Ectodermal cell (in vitro differentiated cells): ENCODE measurements at regions not wholly inside any gene's neighbourhood (a gene's known extent, or its start where the extent isn't known, plus 50 kb on each side); places are given as distances from the start of the nearest gene placed in this dataset.

Experiments used
- H3K27ac ChIP-seq: 2 replicates; pipeline ENCODE4 v1.7.0; 2013; ENCODE audit warnings: mild to moderate bottlenecking, low read depth, low read length; ENCODE audit not compliant: insufficient read depth, poor library complexity, severe bottlenecking
- H3K27me3 ChIP-seq: 2 replicates; pipeline ENCODE4 v1.7.0; 2013; ENCODE audit warnings: mild to moderate bottlenecking, low read length; ENCODE audit not compliant: insufficient read depth, control insufficient read depth, poor library complexity, severe bottlenecking
- H3K36me3 ChIP-seq: one replicate; pipeline ENCODE4 v1.7.0; 2013; ENCODE audit warnings: low read length; ENCODE audit not compliant: control insufficient read depth, insufficient read depth
- H3K4me1 ChIP-seq: one replicate; pipeline ENCODE4 v1.7.0; 2013; ENCODE audit warnings: low read length; ENCODE audit not compliant: control insufficient read depth, insufficient read depth
- H3K4me3 ChIP-seq: 2 replicates; pipeline ENCODE4 v1.7.0; 2013; ENCODE audit warnings: low read depth, low read length, control low read depth; ENCODE audit not compliant: insufficient read depth
- H3K9me3 ChIP-seq: 2 replicates; pipeline ENCODE4 v1.7.0; 2013; ENCODE audit warnings: mild to moderate bottlenecking, low read length, moderate library complexity; ENCODE audit not compliant: control insufficient read depth
- whole genome bisulfite sequencing, 2 experiments: methylation state at CpG; one replicate each; pipeline ENCODE4 v1.1.7; 2013; ENCODE audit warnings: missing lambda C conversion rate in 2 of 2; 5-methylcytosine and 5-hydroxymethylcytosine counted together

DNA sequence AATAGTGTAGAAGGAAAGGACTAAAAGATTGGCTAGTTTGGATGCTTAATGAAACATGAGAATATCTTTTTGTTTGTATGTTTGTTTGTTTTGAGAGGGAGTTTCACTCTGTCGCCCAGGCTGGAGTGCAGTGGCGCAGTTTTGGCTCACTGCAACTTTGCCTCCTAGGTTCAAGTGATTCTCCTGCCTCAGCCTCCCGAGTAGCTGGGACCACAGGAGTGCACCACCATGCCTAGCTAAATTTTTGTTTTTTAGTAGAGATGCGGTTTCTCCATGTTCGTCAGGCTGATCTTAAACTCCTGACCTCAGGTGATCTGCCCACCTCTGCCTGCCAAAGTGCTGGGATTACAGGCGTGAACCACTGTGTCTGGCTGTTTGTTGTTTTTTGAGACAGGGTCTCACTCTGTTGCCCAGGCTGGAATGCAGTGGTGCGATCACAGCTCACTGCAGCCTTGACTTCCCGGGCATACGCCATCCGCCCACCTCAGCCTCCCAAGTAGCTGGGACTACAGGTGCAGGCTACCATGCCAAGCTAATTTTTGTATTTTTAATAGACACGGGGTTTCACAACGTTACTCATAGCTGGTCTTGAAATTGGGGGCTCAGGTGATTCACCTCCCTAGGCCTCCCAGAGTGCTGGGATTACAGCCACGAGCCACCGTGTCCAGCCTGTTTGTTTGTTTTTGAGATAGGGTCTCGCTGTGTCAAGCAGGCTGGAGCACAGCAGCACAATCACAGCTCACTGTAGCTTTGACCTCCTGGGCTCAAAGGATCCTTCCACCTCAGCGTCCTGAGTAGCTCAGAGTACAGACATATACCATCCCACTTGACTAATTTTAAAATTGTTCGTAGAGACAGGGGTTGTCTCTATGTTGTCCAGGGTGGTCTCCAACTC, 209.2 kb downstream of the MYCN start:
- Histone ChIP-seq H3K9me3 (no peaks in the 10 kb centered on the region), H3K27me3 (no peaks in the 10 kb centered on the region), H3K4me1 (no peaks in the 10 kb centered on the region), H3K36me3 (no peaks in the 10 kb centered on the region), H3K4me3 (no peak overlapping the region), H3K27ac (no peak overlapping the region)
- WGBS, 2 experiments = 91 to 94% methylated on average over 17 of the region's 17 CpGs

DNA sequence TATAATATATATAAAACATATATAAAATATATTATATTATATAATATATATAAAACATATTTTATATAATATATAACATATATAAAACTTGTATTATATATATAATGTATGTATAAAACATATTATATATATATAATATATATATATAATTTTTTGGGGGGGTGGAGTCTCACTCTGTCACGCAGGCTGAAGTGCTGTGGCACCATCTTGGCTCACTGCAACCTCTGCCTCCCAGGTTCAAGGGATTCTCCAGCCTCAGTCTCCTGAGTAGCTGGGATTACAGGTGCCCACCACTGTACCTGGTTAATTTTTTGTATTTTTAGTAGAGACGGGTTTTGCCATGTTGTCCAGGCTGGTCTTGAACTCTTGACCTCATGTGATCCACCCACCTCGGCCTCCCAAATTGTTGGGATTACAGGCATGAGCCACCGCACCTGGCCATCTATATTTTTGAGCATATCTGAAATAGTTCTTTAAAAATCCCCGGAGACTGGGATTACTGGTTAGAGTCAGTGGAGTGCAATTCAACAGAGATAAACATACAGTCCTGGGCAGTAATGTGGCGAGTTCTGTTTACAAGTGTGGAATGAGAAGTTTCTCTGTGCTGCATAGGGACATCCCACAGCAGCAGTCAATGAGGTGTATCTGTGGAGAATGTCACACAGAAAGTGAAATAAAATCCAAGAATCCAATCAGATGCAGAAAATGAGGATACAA, 208.4 kb downstream of the MYCN start:
- H3K4me3 ChIP-seq = no peak overlapping the region
- H3K36me3 ChIP-seq = no peaks in the 10 kb centered on the region
- H3K27me3 ChIP-seq = no peaks in the 10 kb centered on the region
- no peaks in the 10 kb centered on the region for H3K4me1 ChIP-seq
- H3K9me3 ChIP-seq = no peaks in the 10 kb centered on the region
- no peak overlapping the region for H3K27ac ChIP-seq
- WGBS, 2 experiments = 94 to 95% methylated on average over 6 of the region's 6 CpGs

GRCh38 chr2:16142383-16143361, 202.3 kb downstream of the MYCN start:
- Histone ChIP-seq H3K4me3 (no peak overlapping the region), H3K9me3 (no peaks in the 10 kb centered on the region), H3K36me3 (no peaks in the 10 kb centered on the region), H3K27ac (no peak overlapping the region), H3K27me3 (no peaks in the 10 kb centered on the region), H3K4me1 (peaks cover 10% of the 10 kb centered on the region)
- WGBS, 2 experiments = 96 to 98% methylated on average over 8 of the region's 9 CpGs

DNA sequence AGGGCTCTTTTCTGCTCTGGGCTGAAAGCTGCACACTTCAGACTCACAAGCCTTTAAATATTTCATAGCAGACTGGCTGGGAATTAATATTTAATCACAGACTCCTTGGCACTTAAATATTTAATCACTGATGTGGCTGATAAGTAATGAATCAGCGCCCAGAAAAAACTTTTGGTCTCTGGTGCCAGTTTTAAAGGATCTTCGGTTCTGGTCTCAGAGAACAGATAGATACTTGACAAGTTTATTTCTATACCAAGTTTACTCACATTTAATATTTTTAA, 201.2 kb downstream of the MYCN start:
- Histone ChIP-seq H3K36me3 (no peaks in the 10 kb centered on the region), H3K4me1 (peaks cover 10% of the 10 kb centered on the region), H3K4me3 (no peak overlapping the region), H3K27ac (no peak overlapping the region), H3K9me3 (no peaks in the 10 kb centered on the region), H3K27me3 (no peaks in the 10 kb centered on the region)
- WGBS, 2 experiments = 82 to 90% methylated on average over 2 of the region's 2 CpGs

DNA sequence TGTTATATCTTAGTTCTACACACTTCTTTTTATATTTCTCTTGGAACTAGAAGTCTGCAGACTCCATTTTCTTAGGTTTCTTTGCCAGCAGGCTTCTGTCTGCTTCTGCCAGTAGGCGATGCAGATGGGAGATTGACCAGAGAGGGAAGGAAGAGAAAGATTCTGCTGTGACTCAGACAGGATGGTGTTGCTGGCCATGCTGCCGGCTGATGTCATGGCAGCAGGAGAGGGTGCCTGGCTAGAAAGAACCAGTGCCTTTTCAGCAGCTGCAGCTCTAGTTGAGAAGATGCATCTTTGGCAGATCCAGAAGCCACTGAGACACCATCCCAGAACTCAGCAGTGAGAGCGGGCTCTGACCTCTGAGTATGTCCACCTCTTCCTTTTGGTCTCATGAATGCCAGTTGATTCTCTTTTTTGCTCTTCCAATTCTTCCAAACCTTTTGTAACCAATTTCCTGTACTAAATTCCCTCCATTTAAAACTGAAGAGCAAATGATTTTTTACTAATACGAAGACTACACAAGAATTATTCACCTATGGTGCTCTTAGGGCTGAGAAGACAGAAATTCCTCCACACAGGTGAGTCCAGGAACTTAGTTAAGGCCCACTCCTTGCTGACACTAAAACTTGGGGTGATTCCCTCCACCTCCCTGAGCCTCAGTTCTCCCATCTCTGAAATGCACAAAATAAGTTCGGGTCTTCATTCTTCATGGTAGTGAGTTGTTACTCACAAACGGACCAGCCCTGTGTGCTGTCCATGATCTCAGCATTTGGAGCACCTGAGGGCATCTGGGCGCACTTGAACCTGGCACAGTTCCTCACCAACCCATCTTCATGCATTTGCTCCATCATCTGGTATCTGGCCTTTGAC, 200.7 kb downstream of the MYCN start:
- H3K27me3 ChIP-seq = no peaks in the 10 kb centered on the region
- H3K4me1 ChIP-seq = peaks cover 10% of the 10 kb centered on the region
- no peaks in the 10 kb centered on the region for H3K36me3 ChIP-seq
- no peak overlapping the region for H3K4me3 ChIP-seq
- WGBS, 2 experiments = 93% methylated on average over 7 of the region's 7 CpGs
- H3K27ac ChIP-seq = no peak overlapping the region
- H3K9me3 ChIP-seq = no peaks in the 10 kb centered on the region

- no peaks in the 10 kb centered on the region for H3K36me3 ChIP-seq
- no peak overlapping the region for H3K27ac ChIP-seq
- H3K4me3 ChIP-seq = no peak overlapping the region
- H3K9me3 ChIP-seq = no peaks in the 10 kb centered on the region
- H3K27me3 ChIP-seq = no peaks in the 10 kb centered on the region
- WGBS, 2 experiments = 96% methylated on average over 9 of the region's 9 CpGs
- peaks cover 10% of the 10 kb centered on the region for H3K4me1 ChIP-seq
Observed at GRCh38 chr2:16139663-16140615, 199.6 kb downstream of the MYCN start.

DNA sequence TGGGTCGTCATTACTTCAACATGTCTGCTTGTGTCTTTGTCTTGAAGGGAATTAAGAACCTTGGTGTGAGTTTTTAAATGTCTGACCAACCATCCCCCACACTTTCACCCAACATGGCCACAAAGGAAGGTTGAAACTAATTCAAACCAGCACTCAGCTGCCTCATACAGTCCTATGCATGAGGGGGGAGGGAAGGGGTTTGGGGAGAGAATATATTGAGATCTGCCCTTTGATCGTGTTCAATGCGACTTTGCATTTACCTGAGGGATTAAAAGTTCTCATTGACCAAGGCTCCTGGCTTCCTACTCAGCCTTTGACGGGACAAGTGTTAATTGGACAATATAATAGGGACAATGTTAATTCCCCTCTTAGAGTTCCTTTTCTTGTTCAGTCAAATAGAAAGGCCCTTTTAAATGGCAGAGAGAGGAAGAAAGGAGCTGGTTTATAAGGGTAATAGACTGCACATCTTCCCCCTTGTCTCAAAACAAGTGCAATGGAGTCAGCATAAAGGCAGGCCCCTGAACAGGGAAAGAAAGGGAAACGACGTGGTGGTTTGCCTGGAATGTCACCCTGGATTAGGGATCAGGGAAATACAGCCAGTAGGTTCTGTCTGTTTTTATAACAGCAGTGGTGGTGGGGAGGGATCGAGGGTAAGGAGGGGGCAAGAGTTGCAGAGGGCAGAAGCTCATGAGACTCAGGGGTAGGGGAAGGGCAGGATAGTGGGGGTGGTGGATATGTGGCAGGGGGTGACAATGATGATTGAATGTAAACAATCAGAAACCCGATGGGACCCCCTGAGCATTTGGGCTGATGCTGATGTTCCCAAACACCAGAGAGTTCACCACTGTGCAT, 198.7 kb downstream of the MYCN start:
- 66 to 68% methylated on average over 8 of the region's 8 CpGs for WGBS, 2 experiments
- Histone ChIP-seq H3K4me3 (no peak overlapping the region), H3K9me3 (no peaks in the 10 kb centered on the region), H3K4me1 (peaks cover 10% of the 10 kb centered on the region), H3K27me3 (no peaks in the 10 kb centered on the region), H3K27ac (no peak overlapping the region), H3K36me3 (no peaks in the 10 kb centered on the region)

GRCh38 chr2:16137080-16137755, 196.9 kb downstream of the MYCN start:
- WGBS, 2 experiments = 95 to 96% methylated on average over 5 of the region's 5 CpGs
- no peaks in the 10 kb centered on the region for H3K9me3 ChIP-seq
- peaks cover 10% of the 10 kb centered on the region for H3K4me1 ChIP-seq

More at GRCh38 chr2:16137080-16137755, 196.9 kb downstream of the MYCN start:
- Histone ChIP-seq H3K4me3 (no peak overlapping the region), H3K27ac (no peak overlapping the region), H3K36me3 (no peaks in the 10 kb centered on the region), H3K27me3 (no peaks in the 10 kb centered on the region)
